Muscle of leg (tissue), 3 donors: ENCODE measurements at regions not wholly inside any gene's neighbourhood (a gene's known extent, or its start where the extent isn't known, plus 50 kb on each side); places are given as distances from the start of the nearest gene placed in this dataset.
A peak's percentile ranks its signal among the peaks of the same experiment; 100 is the strongest.

ENCODE experiments used
- DNase-seq: peaks from one replicate; pipeline ENCODE4 v3.0.0; 2013
- H3K27ac ChIP-seq: one replicate; pipeline ENCODE4 v1.5.1; 2013; ENCODE audit warnings: mild to moderate bottlenecking, low read length, control low read depth
- H3K27me3 ChIP-seq: one replicate; pipeline ENCODE4 v1.6.1; 2013; ENCODE audit warnings: low read length; ENCODE audit not compliant: control insufficient read depth, insufficient read depth
- H3K36me3 ChIP-seq: one replicate; pipeline ENCODE4 v1.6.1; 2013; ENCODE audit warnings: low read length; ENCODE audit not compliant: control insufficient read depth, insufficient read depth
- H3K4me1 ChIP-seq: one replicate; pipeline ENCODE4 v1.6.1; 2013; ENCODE audit warnings: low read length; ENCODE audit not compliant: control insufficient read depth, insufficient read depth
- H3K4me3 ChIP-seq: one replicate; pipeline ENCODE4 v1.5.1; 2013; ENCODE audit warnings: low read length, control low read depth
- H3K9me3 ChIP-seq: replicated peaks from 2 replicates; pipeline ENCODE4 v1.6.1; 2013; ENCODE audit warnings: low read depth, low read length; ENCODE audit not compliant: control insufficient read depth
- WGBS: methylation state at CpG from one replicate; pipeline ENCODE4 v1.1.5; 2013; ENCODE audit warnings: missing lambda C conversion rate; ENCODE audit not compliant: insufficient coverage; 5-methylcytosine and 5-hydroxymethylcytosine counted together

- no peak for DNase-seq
- WGBS, result no CpG with 5 or more reads among the region's 2 CpGs
- Histone ChIP-seq H3K27ac (no peak overlapping the region), H3K9me3 (no peaks in the 10 kb centered on the region), H3K4me3 (no peak overlapping the region), H3K27me3 (peaks cover 2% of the 10 kb centered on the region), H3K36me3 (no peaks in the 10 kb centered on the region), H3K4me1 (no peaks in the 10 kb centered on the region)
These were observed 313.1 kb downstream of the LRFN2 start for GRCh38 chr6:40274058-40274457.

DNA sequence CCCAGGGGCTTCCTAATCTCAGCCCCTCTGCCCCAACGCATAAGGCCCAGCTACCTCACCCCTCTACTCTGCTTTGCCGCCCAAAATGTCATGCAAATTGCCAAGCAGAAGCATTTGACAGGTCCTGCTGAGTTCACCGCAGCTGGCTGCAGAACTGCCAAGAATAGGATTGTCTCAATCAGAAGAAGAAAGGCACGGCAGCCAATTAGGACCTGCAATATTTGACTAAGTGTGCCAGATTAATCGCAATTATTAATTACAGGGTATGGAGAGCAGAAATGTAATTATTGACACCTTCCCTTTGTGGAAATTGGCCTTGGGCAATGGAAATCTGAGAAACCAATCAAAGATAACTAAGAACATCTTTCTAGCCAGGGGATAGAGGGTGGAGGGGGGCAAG, 318.6 kb downstream of the LRFN2 start:
- Histone ChIP-seq H3K36me3 (no peaks in the 10 kb centered on the region), H3K4me3 (no peak overlapping the region), H3K4me1 (no peaks in the 10 kb centered on the region), H3K9me3 (no peaks in the 10 kb centered on the region), H3K27me3 (peaks cover 2% of the 10 kb centered on the region), H3K27ac (no peak overlapping the region)
- WGBS, result 45% methylated on average over 4 of the region's 5 CpGs
- DNase-seq, result no peak

GRCh38 chr6:40268166-40268565, 319.0 kb downstream of the LRFN2 start:
- no CpG with 5 or more reads among the region's 2 CpGs for WGBS
- no peaks in the 10 kb centered on the region for H3K4me1 ChIP-seq
- H3K36me3 ChIP-seq, result no peaks in the 10 kb centered on the region
- DNase-seq, result no peak
- H3K27ac ChIP-seq, result no peak overlapping the region
- H3K9me3 ChIP-seq, result no peaks in the 10 kb centered on the region
- H3K4me3 ChIP-seq, result no peak overlapping the region
- H3K27me3 ChIP-seq, result peaks cover 2% of the 10 kb centered on the region

- Histone ChIP-seq H3K27me3 (peaks cover 6% of the 10 kb centered on the region), H3K4me3 (no peak overlapping the region), H3K4me1 (no peaks in the 10 kb centered on the region), H3K36me3 (no peaks in the 10 kb centered on the region), H3K9me3 (no peaks in the 10 kb centered on the region), H3K27ac (no peak overlapping the region)
- no peak for DNase-seq
- WGBS, result no CpG with 5 or more reads among the region's 2 CpGs
These were observed 321.5 kb downstream of the LRFN2 start for GRCh38 chr6:40265615-40266014.

DNA sequence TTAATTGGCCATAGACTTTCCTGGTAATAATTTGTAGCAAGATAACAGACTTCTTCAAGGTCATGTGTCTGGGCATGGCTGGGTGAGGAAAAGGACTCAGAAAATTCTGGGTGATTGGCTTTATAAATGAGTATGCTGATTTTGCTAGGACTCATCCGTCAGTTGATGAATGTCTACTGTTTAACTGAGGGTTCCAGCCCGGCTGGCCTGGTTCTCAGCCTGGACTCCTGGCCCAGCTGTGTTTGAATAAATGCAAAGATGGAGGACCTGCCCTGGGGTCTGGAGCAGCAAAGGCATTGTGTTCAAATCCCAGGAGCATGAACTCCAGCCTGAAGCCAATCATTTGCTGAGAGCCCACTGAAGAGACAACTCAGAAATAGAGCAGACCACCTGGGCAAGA, 323.2 kb downstream of the LRFN2 start:
- no peaks in the 10 kb centered on the region for H3K4me1 ChIP-seq
- no peak for DNase-seq
- no peak overlapping the region for H3K4me3 ChIP-seq
- 63% methylated on average over 1 of the region's 2 CpGs for whole genome bisulfite sequencing
- no peak overlapping the region for H3K27ac ChIP-seq
- H3K9me3 ChIP-seq, result no peaks in the 10 kb centered on the region
- peaks cover 4% of the 10 kb centered on the region for H3K27me3 ChIP-seq
- no peaks in the 10 kb centered on the region for H3K36me3 ChIP-seq

DNA sequence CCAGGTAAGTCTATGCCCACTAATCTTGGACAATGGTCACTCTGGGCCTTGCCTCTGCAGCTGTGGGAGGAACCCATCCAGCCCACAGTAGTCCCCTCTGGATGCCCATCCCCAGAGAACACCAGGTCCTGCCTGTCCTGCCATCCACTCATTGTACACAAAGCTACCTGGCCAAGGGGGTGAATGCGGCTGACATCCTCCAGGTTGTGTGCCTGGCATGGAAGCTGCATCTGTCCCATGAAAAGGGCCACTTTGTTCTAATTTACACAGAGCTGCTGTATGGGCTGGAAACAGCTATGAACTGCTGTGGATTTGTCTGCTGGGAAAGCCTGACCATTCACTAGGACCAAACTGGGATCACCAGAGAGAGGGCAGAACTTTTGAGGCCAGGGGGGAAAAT, 324.8 kb downstream of the LRFN2 start:
- Histone ChIP-seq H3K27me3 (peaks cover 4% of the 10 kb centered on the region), H3K4me1 (no peaks in the 10 kb centered on the region), H3K27ac (no peak overlapping the region), H3K36me3 (no peaks in the 10 kb centered on the region), H3K9me3 (no peaks in the 10 kb centered on the region), H3K4me3 (no peak overlapping the region)
- no CpG with 5 or more reads among the region's 1 CpG for WGBS
- DNase-seq, result no peak

GRCh38 chr6:40258531-40258930, 324.3 kb upstream of the MOCS1 start:
- Histone ChIP-seq H3K27ac (no peak overlapping the region), H3K36me3 (no peaks in the 10 kb centered on the region), H3K9me3 (no peaks in the 10 kb centered on the region), H3K4me1 (no peaks in the 10 kb centered on the region), H3K27me3 (peaks cover 4% of the 10 kb centered on the region), H3K4me3 (no peak overlapping the region)
- WGBS, result 73% methylated on average over 5 of the region's 5 CpGs
- no peak for DNase-seq

GRCh38 chr6:40256831-40257230, 322.6 kb upstream of the MOCS1 start:
- no peaks in the 10 kb centered on the region for H3K27me3 ChIP-seq
- DNase-seq, result no peak
- no CpG with 5 or more reads among the region's 1 CpG for WGBS
- H3K9me3 ChIP-seq, result no peaks in the 10 kb centered on the region
- no peaks in the 10 kb centered on the region for H3K36me3 ChIP-seq
- no peaks in the 10 kb centered on the region for H3K4me1 ChIP-seq
- H3K27ac ChIP-seq, result no peak overlapping the region
- no peak overlapping the region for H3K4me3 ChIP-seq

DNA sequence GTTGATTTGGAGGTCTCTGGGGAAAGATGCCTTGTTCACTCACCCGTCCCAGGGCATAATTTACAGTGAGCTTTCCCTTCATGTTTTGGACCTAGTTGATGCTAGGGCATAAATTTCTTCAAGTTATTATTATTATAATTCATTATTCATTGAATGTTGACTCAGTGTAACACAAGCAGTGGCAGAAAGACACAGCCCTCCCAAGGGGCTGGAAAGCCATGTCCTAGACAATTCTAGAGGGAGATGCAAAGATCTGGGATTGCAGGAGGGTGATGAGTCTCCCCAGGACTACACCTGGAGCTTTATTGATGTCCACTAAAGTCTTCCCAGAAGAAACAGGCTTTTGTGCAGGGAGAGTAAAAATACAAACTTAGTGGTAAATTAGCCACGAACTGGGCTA, 322.0 kb upstream of the MOCS1 start:
- no CpG with 5 or more reads among the region's 2 CpGs for WGBS
- Histone ChIP-seq H3K4me3 (no peak overlapping the region), H3K4me1 (no peaks in the 10 kb centered on the region), H3K9me3 (no peaks in the 10 kb centered on the region), H3K27me3 (no peaks in the 10 kb centered on the region), H3K36me3 (no peaks in the 10 kb centered on the region), H3K27ac (no peak overlapping the region)
- DNase-seq, result no peak

GRCh38 chr6:40253420-40253819, 319.2 kb upstream of the MOCS1 start:
- no peak overlapping the region for H3K4me3 ChIP-seq
- DNase-seq, result peak; percentile 7
- WGBS, result 87% methylated on average over 3 of the region's 3 CpGs
- no peak overlapping the region for H3K27ac ChIP-seq
- no peaks in the 10 kb centered on the region for H3K4me1 ChIP-seq
- H3K36me3 ChIP-seq, result no peaks in the 10 kb centered on the region
- H3K27me3 ChIP-seq, result no peaks in the 10 kb centered on the region
- no peaks in the 10 kb centered on the region for H3K9me3 ChIP-seq

- Histone ChIP-seq H3K4me3 (no peak overlapping the region), H3K27ac (no peak overlapping the region), H3K4me1 (no peaks in the 10 kb centered on the region), H3K27me3 (peaks cover 2% of the 10 kb centered on the region), H3K9me3 (no peaks in the 10 kb centered on the region), H3K36me3 (no peaks in the 10 kb centered on the region)
- no peak for DNase-seq
- WGBS, result no CpG with 5 or more reads among the region's 4 CpGs
These were observed 318.4 kb upstream of the MOCS1 start for GRCh38 chr6:40252531-40253258.
